HG02798 (cell line): ENCODE measurements at regions not wholly inside any gene's neighbourhood (a gene's known extent, or its start where the extent isn't known, plus 50 kb on each side); places are given as distances from the start of the nearest gene placed in this dataset.
"Not testable (repeated sequence)": the region's sequence is repeated elsewhere in the genome, so short reads cannot be mapped to it uniquely, and the experiment has no call there.

Source experiments
- ATAC-seq: cut with Tn5 transposase; IDR thresholded peaks from one replicate; pipeline ENCODE4 v1.9.1; 2021; ENCODE audit warnings: mild to moderate bottlenecking; ENCODE audit not compliant: unreplicated experiment, poor library complexity

- ATAC-seq = no peak
These were observed 60.9 kb upstream of the EEF2KMT start for GRCh38 chr16:5158494-5158893.

GRCh38 chr16:5156486-5156885, 58.9 kb upstream of the EEF2KMT start:
- not testable (repeated sequence) for ATAC-seq

DNA sequence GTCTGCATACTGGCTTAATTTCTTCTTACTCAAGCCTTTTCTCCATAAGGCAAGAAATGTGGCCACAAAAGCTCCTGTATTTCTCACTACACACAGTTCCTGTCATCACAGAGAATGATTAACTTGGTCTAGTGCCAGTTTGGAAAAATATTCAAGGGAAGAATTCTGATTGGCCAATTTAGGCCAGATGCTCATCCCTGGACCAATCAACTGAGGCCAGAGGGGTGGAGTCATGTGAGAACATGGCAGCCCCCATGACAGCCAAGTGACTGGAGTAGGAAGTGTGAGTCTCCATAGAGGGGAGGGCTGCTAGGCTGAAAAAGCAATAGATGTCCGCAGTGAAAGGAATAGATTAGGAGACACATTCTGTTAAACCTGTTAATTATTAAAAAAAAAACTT, 56.4 kb upstream of the EEF2KMT start:
- ATAC-seq = not testable (repeated sequence)

- not testable (repeated sequence) for ATAC-seq
These were observed 53.8 kb upstream of the EEF2KMT start for GRCh38 chr16:5151409-5151808.
